ENCODE measurements at regions not wholly inside any gene's neighbourhood (a gene's known extent, or its start where the extent isn't known, plus 50 kb on each side); places are given as distances from the start of the nearest gene placed in this dataset.

DNA sequence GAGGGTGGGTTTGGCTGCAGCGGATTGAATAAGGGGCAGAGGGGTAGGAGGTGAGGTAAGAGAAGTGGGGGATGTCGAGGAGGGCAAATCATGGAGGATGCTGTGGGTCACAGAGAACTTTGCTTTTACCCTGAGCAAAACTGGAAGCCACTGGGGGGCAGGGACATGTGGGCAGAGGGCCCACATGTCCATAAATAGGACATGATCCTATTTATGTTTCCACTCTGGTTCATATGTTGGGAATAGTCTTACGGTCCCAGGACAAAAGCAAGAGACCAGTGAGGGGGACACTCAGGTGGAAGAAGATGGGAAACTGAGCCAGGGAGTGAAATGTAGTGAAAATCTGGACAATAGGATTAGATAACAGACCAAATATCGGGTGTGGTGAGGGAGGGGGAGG, 85.5 kb upstream of the MRPS22 start:
- intact Hi-C loops (cut with DNase I): no loop called here
- no peak overlapping the region for H3K27ac ChIP-seq
- TF ChIP-seq, protein P1, sequence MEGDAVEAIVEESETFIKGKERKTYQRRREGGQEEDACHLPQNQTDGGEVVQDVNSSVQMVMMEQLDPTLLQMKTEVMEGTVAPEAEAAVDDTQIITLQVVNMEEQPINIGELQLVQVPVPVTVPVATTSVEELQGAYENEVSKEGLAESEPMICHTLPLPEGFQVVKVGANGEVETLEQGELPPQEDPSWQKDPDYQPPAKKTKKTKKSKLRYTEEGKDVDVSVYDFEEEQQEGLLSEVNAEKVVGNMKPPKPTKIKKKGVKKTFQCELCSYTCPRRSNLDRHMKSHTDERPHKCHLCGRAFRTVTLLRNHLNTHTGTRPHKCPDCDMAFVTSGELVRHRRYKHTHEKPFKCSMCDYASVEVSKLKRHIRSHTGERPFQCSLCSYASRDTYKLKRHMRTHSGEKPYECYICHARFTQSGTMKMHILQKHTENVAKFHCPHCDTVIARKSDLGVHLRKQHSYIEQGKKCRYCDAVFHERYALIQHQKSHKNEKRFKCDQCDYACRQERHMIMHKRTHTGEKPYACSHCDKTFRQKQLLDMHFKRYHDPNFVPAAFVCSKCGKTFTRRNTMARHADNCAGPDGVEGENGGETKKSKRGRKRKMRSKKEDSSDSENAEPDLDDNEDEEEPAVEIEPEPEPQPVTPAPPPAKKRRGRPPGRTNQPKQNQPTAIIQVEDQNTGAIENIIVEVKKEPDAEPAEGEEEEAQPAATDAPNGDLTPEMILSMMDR (IDR thresholded peaks at IDR 0.05): no peak
- TF ChIP-seq EP300 (IDR thresholded peaks at IDR 0.05) (no peak), POLR2AphosphoS5 (IDR thresholded peaks at IDR 0.05) (no peak), POLR2A (IDR thresholded peaks at IDR 0.05) (no peak)
- WGBS, 2 donors: 64 to 69% methylated on average over 4 of the region's 4 CpGs
- no peaks in the 10 kb centered on the region for H3K9me3 ChIP-seq
- no peaks in the 10 kb centered on the region for H3K27me3 ChIP-seq
- no peak overlapping the region for H3K4me3 ChIP-seq
- DNase-seq: no peak
- no peaks in the 10 kb centered on the region for H3K4me1 ChIP-seq
- no peaks in the 10 kb centered on the region for H3K36me3 ChIP-seq

DNA sequence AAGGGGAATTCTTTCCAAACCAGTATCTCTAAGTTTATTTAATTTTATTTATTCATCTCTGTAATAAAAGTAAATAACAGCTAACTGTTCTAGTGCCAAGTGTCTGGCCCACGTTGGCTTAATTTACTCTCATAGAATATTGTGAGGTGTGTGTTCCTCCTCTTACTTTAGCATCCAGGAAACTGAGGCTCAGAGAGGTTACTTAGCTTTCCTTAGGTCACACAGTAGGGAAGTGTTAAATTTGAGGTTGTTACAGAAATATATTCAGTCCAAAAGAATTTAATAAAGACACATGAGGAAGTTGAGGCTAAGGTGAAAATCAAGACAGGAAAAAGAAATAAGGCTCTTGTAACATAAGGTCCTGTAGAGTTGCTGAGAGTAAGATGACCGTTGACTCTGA, 84.4 kb upstream of the MRPS22 start:
- whole genome bisulfite sequencing, 2 donors: 38 to 58% methylated on average over 2 of the region's 2 CpGs
- no peaks in the 10 kb centered on the region for H3K27me3 ChIP-seq
- H3K4me3 ChIP-seq: no peak overlapping the region
- intact Hi-C loops (cut with DNase I): no loop called here
- H3K27ac ChIP-seq: no peak overlapping the region
- no peaks in the 10 kb centered on the region for H3K36me3 ChIP-seq
- H3K4me1 ChIP-seq: no peaks in the 10 kb centered on the region
- DNase-seq: no peak
- TF ChIP-seq EP300 (IDR thresholded peaks at IDR 0.05): no peak
- TF ChIP-seq POLR2AphosphoS5 (IDR thresholded peaks at IDR 0.05): no peak
- TF ChIP-seq, protein P1 (IDR thresholded peaks at IDR 0.05): no peak
- TF ChIP-seq POLR2A (IDR thresholded peaks at IDR 0.05): no peak
- H3K9me3 ChIP-seq: no peaks in the 10 kb centered on the region

DNA sequence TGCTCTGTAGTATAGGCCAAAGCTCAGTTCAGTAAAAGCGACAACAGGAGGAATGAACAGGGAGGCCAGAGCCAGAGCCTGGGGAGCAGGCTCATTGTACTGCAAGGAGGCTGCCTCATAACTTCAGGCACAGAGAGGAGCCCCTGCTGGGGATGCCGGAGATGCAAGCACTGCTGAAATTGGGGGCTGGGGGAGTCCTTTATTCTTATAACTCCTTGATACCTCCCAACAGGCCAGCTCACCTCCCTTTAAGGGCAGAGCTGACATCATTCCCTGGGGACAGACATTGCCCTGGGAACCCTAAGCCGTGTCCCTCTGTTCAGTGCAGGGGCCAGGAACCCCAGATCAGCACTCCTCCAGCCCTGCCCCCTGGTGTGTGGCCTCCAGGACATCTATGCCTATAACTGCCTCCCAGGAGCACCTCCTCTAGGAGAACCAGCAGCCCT, 83.8 kb upstream of the MRPS22 start:
- no peaks in the 10 kb centered on the region for H3K27me3 ChIP-seq
- no peak for TF ChIP-seq POLR2A (IDR thresholded peaks at IDR 0.05)
- no peak for TF ChIP-seq POLR2AphosphoS5 (IDR thresholded peaks at IDR 0.05)
- TF ChIP-seq, protein P1 (IDR thresholded peaks at IDR 0.05): no peak
- TF ChIP-seq EP300 (IDR thresholded peaks at IDR 0.05): no peak
- no peaks in the 10 kb centered on the region for H3K4me1 ChIP-seq
- no peak for DNase-seq
- H3K9me3 ChIP-seq: no peaks in the 10 kb centered on the region
- intact Hi-C loops (cut with DNase I): no loop called here
- no peak overlapping the region for H3K4me3 ChIP-seq
- 77 to 81% methylated on average over 3 of the region's 3 CpGs for WGBS, 2 donors
- no peak overlapping the region for H3K27ac ChIP-seq
- no peaks in the 10 kb centered on the region for H3K36me3 ChIP-seq

DNA sequence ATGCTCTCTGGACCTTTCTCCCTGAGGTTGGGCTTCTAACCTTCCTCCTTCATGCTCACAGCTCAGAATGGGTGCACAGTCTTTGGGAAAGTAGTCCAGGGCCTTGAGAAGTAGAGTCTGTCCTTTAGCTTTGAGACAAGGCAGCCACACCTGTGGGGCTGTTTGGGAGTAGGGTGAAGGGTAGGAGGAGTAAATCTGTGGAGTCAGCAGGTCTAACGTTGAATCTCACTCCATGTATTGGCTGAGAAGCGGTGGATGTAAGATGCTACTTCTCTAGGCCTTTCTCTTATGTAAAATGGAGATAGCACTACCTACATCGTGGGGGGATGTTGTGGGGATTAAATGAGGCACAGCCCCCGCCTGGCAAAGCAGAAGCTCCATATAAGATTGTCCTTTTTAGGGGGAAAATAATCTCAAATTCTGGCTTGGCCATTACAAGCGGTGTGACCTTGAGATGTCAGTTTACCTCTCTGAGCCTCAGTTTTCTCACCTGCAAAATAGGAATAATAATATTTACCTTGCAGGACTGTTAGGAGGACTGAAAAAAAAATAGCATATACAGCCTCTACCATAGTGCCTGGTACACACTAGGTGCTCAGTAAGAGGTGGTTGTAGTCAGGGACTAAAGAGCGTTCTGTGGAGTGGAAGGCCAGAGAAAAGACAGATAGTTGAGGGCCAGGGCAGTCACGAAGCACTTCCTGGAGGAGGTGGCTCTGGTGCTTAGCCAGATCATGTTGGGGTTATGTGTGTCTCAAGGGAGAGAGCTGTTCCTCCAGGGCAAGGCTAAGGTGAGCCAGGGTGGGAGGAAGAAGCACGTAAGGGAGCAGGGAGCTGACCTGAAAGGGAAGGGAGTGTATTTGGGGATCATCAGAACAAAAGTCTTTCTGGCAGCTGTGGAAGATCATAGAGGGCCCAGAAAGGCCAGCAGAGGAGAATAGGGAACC, 82.8 kb upstream of the MRPS22 start:
- Histone ChIP-seq H3K27me3 (no peaks in the 10 kb centered on the region), H3K4me3 (no peak overlapping the region), H3K4me1 (no peaks in the 10 kb centered on the region), H3K27ac (no peak overlapping the region), H3K36me3 (no peaks in the 10 kb centered on the region), H3K9me3 (no peaks in the 10 kb centered on the region)
- TF ChIP-seq, protein P1 (IDR thresholded peaks at IDR 0.05): no peak
- TF ChIP-seq EP300 (IDR thresholded peaks at IDR 0.05) (no peak), POLR2A (IDR thresholded peaks at IDR 0.05) (no peak), POLR2AphosphoS5 (IDR thresholded peaks at IDR 0.05) (no peak)
- 70 to 80% methylated on average over 8 of the region's 8 CpGs for WGBS, 2 donors
- intact Hi-C loops (cut with DNase I): no loop called here
- no peak for DNase-seq

Measured in sigmoid colon (tissue), 6 donors.